Tibial artery (tissue), 4 donors: ENCODE measurements at regions not wholly inside any gene's neighbourhood (a gene's known extent, or its start where the extent isn't known, plus 50 kb on each side); places are given as distances from the start of the nearest gene placed in this dataset.

Source experiments
- DNase-seq, 2 donors: peaks; one replicate each; pipeline ENCODE4 v3.0.0-alpha.2; 2019
- H3K27ac ChIP-seq, 2 donors: fragments of 200-600 bp; sonication (generic) in 1 of 2; 1 replicate in 1 of 2; 2 replicates in 1 of 2; pipeline ENCODE4 v1.5.1; 2018 to 2019; ENCODE audit warnings: mild to moderate bottlenecking in 1 of 2
- H3K27me3 ChIP-seq, 2 donors: fragments of 200-600 bp; sonication (generic) in 1 of 2; one replicate each; pipeline versions ENCODE4 v1.5.1 to v1.6.0; 2016 to 2019
- H3K36me3 ChIP-seq, 3 donors: fragments of 200-600 bp; sonication (generic) in 2 of 3; one replicate each; pipeline ENCODE4 v1.5.1; 2016 to 2019; ENCODE audit warnings: mild to moderate bottlenecking in 2 of 3
- H3K4me1 ChIP-seq, 4 donors: fragments of 200-600 bp; sonication (generic) in 2 of 4; 1 replicate in 3 of 4; 2 replicates in 1 of 4; pipeline ENCODE4 v1.5.1; 2016 to 2019
- H3K4me3 ChIP-seq, 2 donors: fragments of 200-600 bp; sonication (generic) in 1 of 2; 1 replicate in 1 of 2; 2 replicates in 1 of 2; pipeline ENCODE4 v1.5.1; 2018 to 2019; ENCODE audit warnings: mild to moderate bottlenecking in 2 of 2
- H3K9me3 ChIP-seq, 3 donors: fragments of 200-600 bp; sonication (generic) in 1 of 3; one replicate each; pipeline ENCODE4 v1.5.1; 2016 to 2019
- intact Hi-C: fragments of 100-400 bp; cut with DNase I; formaldehyde crosslinking; loops from one replicate; pipeline ENCODE4 v1.15.0; 2023; ENCODE audit warnings: low total_unique reads
- TF ChIP-seq, protein P1 (sequence below), 2 experiments: fragments of 200-600 bp in 1 of 2; fragments of 450-650 bp in 1 of 2; IDR thresholded peaks; one replicate each; pipeline ENCODE4 v1.5.1; 2017 to 2019; ENCODE audit warnings: antibody characterized with exemption in 2 of 2, mild to moderate bottlenecking in 1 of 2, moderate library complexity in 1 of 2

DNA sequence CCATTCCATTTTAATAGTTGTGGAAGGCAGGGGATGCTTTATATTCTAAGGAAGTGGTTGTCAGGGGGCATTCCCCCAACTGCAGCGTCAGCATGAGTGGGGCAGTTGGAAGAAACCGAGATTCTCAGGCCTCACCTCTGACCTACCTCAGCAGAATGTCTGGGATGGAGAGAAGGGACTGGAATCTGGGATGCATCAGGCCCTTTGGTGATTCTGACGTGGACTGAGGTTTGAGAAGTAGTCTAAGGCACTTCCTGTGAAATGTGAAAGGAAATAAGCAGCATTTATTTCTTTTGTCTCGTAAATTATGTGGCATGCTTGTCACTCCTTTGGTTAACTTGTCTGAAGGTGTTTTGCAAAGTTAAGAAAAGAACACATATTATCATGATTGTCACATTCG, 540.7 kb upstream of the NETO1 start:
- Histone ChIP-seq H3K4me1 (no peaks in the 10 kb centered on the region), H3K4me3 (no peak overlapping the region), H3K27me3 (no peaks in the 10 kb centered on the region), H3K9me3 (no peaks in the 10 kb centered on the region), H3K27ac (no peak overlapping the region), H3K36me3 (no peaks in the 10 kb centered on the region)
- intact Hi-C loops, result no loop called here
- TF ChIP-seq, protein P1, sequence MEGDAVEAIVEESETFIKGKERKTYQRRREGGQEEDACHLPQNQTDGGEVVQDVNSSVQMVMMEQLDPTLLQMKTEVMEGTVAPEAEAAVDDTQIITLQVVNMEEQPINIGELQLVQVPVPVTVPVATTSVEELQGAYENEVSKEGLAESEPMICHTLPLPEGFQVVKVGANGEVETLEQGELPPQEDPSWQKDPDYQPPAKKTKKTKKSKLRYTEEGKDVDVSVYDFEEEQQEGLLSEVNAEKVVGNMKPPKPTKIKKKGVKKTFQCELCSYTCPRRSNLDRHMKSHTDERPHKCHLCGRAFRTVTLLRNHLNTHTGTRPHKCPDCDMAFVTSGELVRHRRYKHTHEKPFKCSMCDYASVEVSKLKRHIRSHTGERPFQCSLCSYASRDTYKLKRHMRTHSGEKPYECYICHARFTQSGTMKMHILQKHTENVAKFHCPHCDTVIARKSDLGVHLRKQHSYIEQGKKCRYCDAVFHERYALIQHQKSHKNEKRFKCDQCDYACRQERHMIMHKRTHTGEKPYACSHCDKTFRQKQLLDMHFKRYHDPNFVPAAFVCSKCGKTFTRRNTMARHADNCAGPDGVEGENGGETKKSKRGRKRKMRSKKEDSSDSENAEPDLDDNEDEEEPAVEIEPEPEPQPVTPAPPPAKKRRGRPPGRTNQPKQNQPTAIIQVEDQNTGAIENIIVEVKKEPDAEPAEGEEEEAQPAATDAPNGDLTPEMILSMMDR (IDR thresholded peaks at IDR 0.05), result no peak
- no peak for DNase-seq

DNA sequence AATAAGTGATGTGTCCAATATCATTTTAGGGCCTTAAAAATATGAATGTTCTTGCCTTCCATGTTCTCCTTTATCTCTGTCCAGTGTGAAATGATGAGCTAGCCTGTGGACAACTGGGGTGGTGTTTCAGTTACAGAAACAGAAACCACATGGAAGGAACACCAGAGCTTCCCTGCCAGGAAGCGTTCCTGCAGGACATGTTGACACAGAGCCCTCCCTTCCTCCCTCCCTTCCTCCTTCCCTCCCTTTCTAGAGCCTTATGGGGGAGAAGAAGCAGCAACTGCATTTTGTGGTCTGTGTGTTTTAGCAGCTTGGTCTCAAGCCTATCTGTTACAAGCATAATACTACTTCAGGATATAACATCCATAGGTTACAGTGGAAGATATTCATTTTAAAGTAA, 539.7 kb upstream of the NETO1 start:
- intact Hi-C loops, result no loop called here
- H3K36me3 ChIP-seq, result no peaks in the 10 kb centered on the region
- no peak for DNase-seq
- no peak overlapping the region for H3K27ac ChIP-seq
- TF ChIP-seq, protein P1 (IDR thresholded peaks at IDR 0.05), result no peak
- H3K9me3 ChIP-seq, result no peaks in the 10 kb centered on the region
- no peak overlapping the region for H3K4me3 ChIP-seq
- H3K4me1 ChIP-seq, result no peaks in the 10 kb centered on the region
- no peaks in the 10 kb centered on the region for H3K27me3 ChIP-seq

DNA sequence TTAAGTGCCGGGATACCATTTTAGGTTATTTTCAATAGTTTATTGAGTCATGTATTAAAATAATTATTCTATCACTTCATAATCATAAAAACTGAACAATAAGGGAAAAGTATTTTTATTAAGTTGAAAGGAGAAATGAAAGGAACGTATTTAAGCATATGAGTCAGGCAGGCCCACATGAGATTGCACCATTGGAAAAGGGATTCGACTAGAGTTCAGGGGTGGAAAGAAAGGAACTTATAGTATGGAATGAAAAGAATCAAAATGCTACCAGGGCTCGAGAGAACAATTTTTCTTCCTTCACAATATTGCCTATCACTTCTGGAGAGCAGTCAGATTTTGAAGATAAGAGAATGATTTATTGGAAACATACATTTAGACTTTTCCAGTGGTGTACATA, 516.5 kb upstream of the NETO1 start:
- H3K4me1 ChIP-seq, result no peaks in the 10 kb centered on the region
- DNase-seq, result no peak
- no peak overlapping the region for H3K4me3 ChIP-seq
- H3K36me3 ChIP-seq, result no peaks in the 10 kb centered on the region
- TF ChIP-seq, protein P1 (IDR thresholded peaks at IDR 0.05), result no peak
- H3K27me3 ChIP-seq, result no peaks in the 10 kb centered on the region
- H3K9me3 ChIP-seq, result no peaks in the 10 kb centered on the region
- intact Hi-C loops, result no loop called here
- H3K27ac ChIP-seq, result no peak overlapping the region

DNA sequence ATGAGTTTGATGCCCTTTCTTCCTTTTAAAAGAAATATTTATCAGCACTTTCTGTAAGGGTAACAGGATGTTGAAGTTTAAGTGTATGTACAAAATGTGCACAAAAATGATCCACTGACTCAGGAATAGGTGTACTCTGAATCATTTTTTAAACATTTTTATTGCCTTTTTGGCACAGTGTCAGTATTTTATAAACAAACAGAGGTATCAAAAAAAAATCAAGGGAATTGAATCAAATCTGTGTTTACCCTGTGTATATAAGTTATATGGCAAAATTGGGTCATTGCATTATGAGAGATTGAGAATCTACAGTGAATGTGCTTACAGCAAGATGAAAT, 513.9 kb upstream of the NETO1 start:
- intact Hi-C loops, result no loop called here
- TF ChIP-seq, protein P1 (IDR thresholded peaks at IDR 0.05), result no peak
- H3K4me1 ChIP-seq, result no peaks in the 10 kb centered on the region
- no peaks in the 10 kb centered on the region for H3K27me3 ChIP-seq
- H3K36me3 ChIP-seq, result no peaks in the 10 kb centered on the region
- no peak overlapping the region for H3K27ac ChIP-seq
- no peaks in the 10 kb centered on the region for H3K9me3 ChIP-seq
- H3K4me3 ChIP-seq, result no peak overlapping the region
- no peak for DNase-seq

DNA sequence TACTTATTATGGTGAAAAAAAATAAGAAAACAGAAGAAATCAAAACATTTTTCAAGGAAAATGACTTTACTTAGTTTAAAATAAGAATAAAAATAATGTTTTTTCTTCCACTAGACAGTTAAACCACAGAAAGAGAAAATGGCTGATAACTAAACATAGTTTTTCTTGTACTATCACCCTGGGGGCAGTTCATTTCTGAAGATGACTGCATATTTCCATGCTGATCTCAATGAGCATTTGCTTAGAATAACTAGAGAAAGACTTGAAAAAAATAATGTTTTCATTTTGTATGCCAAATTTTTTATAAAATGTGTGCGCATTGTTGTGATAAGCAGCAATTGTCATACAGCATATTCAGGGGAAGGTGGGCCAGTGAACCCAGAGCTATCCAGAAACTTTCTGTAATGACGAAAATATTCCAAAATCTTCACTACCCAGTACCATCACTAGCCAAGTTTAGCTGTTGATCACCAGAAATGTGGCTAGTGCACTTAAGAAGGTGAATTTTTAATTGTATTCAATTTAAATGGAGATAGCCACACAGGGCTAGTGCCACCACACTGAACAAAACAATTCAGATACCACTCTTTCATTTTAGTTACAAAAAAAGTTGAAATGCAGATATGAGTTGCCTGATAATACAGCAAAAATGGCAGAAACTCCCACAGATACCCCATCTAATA, 513.4 kb upstream of the NETO1 start:
- no peaks in the 10 kb centered on the region for H3K27me3 ChIP-seq
- H3K9me3 ChIP-seq, result peaks cover 0 to 3% (median 0%) of the 10 kb centered on the region in 3 donors
- no peaks in the 10 kb centered on the region for H3K36me3 ChIP-seq
- H3K4me1 ChIP-seq, result no peaks in the 10 kb centered on the region
- TF ChIP-seq, protein P1 (IDR thresholded peaks at IDR 0.05), result no peak
- no peak for DNase-seq
- intact Hi-C loops, result no loop called here
- no peak overlapping the region for H3K27ac ChIP-seq
- no peak overlapping the region for H3K4me3 ChIP-seq

DNA sequence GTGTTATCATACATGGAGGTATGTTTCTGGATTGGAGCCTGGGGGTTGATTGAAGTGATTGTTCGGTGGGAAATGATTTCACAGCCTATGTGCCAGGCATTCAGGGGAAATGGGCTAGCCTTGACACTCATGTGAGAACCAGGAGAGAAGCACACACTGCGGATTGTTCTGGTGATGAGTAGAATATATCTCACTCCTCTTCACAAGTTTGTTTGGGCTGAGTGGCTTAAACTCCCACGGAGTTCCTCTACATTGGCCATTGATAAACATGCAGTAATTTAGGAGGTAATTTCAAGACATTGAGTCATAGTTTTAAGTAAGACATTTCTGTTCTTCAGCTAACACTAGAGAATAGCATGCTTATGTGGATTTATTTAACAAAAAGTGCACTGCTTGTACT, 498.9 kb upstream of the NETO1 start:
- H3K27ac ChIP-seq, result no peak overlapping the region
- H3K27me3 ChIP-seq, result no peaks in the 10 kb centered on the region
- H3K9me3 ChIP-seq, result no peaks in the 10 kb centered on the region
- H3K4me3 ChIP-seq, result no peak overlapping the region
- TF ChIP-seq, protein P1 (IDR thresholded peaks at IDR 0.05), result no peak
- intact Hi-C loops, result no loop called here
- DNase-seq, result no peak
- no peaks in the 10 kb centered on the region for H3K4me1 ChIP-seq
- H3K36me3 ChIP-seq, result no peaks in the 10 kb centered on the region
